ENCODE measurements at regions not wholly inside any gene's neighbourhood (a gene's known extent, or its start where the extent isn't known, plus 50 kb on each side); places are given as distances from the start of the nearest gene placed in this dataset.

DNA sequence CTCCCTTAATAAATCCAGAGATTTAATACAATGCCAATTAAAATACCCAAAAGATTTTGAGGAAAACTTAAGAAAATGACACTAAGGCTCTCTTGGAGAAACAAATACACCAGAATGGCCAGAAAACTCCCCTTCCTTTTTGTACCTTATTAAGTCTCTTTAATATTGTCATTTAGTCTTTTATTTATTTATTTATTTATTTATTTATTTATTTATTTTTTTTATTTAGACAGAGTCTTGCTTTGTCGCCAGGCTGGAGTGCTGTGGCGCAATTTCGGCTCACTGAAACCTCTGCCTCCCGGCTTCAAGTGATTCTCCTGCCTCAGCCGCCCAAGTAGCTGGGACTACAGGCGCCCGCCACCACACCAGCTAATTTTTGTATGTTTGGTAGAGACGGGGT, 210.6 kb downstream of the DACT1 start (continued):
- TF ChIP-seq CSDC2 (CRISPR knock-in tag; IDR thresholded peaks at IDR 0.05) (no peak), TOX (CRISPR knock-in tag; IDR thresholded peaks at IDR 0.05; ENCODE audit: borderline replicate concordance) (no peak), PPARA (CRISPR knock-in tag; IDR thresholded peaks at IDR 0.05; ENCODE audit: borderline replicate concordance) (no peak)

DNA sequence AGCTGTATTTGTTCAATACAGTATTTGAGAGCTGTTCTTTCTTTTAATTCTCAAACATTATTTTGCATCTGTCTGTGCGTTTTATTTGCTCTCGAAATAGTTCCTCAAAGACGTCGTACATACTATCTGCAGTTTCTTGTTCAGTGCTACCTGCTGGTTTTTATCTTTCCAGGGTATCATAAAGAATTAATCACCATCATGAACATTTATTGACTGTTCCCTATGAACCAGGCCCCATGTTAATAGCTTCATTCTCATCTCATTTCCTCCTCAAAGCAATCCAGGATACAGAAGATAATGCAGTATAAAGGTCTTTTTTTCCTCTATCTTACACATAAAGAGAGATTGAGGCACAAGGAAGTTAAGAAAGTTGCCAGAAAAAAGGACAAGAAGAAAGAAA, 211.8 kb downstream of the DACT1 start:
- TF ChIP-seq BACH2 (CRISPR knock-in tag; IDR thresholded peaks at IDR 0.05; ENCODE audit: borderline replicate concordance) = no peak
- ATAC-seq = no peak

DNA sequence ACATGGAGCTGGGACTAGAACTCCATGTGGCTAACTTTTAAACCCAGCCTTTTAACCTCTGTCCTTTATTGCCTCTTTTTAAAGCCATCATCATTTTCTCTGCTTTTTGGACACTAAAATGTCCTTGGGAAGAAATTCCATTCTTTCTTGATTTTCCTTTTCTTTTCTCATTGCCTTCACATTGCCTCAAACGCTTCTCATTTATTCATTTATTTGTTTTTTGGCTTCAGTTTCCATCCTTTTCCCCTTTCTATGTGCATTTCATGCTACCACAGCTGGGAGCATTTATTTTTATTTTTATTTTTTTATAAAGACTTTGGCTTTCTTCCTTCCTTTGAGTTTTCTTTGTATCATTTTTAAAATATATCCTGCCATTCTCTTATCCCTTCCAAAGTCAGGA, 212.2 kb downstream of the DACT1 start:
- no peak for ATAC-seq
- TF ChIP-seq ZFP30 (CRISPR knock-in tag; IDR thresholded peaks at IDR 0.05) (no peak), ARNTL (CRISPR knock-in tag; IDR thresholded peaks at IDR 0.05; ENCODE audit: borderline replicate concordance, low read depth) (no peak), TSHZ2 (CRISPR knock-in tag; IDR thresholded peaks at IDR 0.05) (no peak), OSR1 (CRISPR knock-in tag; IDR thresholded peaks at IDR 0.05) (no peak), CREB5 (CRISPR knock-in tag; IDR thresholded peaks at IDR 0.05; ENCODE audit: low read depth) (no peak), GLIS3 (CRISPR knock-in tag; IDR thresholded peaks at IDR 0.05) (no peak), BACH2 (CRISPR knock-in tag; IDR thresholded peaks at IDR 0.05; ENCODE audit: borderline replicate concordance) (no peak), PPARA (CRISPR knock-in tag; IDR thresholded peaks at IDR 0.05; ENCODE audit: borderline replicate concordance) (no peak), ISL1 (CRISPR knock-in tag; IDR thresholded peaks at IDR 0.05) (no peak), RARB (CRISPR knock-in tag; IDR thresholded peaks at IDR 0.05) (no peak), ZNF8 (CRISPR knock-in tag; IDR thresholded peaks at IDR 0.05) (no peak), ZNF70 (CRISPR knock-in tag; IDR thresholded peaks at IDR 0.05) (no peak), CSDC2 (CRISPR knock-in tag; IDR thresholded peaks at IDR 0.05) (no peak), ZFP3 (CRISPR knock-in tag; IDR thresholded peaks at IDR 0.05) (no peak), ZC3H10 (CRISPR knock-in tag; IDR thresholded peaks at IDR 0.05) (no peak), ESRRG (CRISPR knock-in tag; IDR thresholded peaks at IDR 0.05) (no peak), TCF4 (CRISPR knock-in tag; IDR thresholded peaks at IDR 0.05; ENCODE audit: borderline replicate concordance) (no peak), CSRNP3 (CRISPR knock-in tag; IDR thresholded peaks at IDR 0.05) (no peak)
- TF ChIP-seq, protein P1, sequence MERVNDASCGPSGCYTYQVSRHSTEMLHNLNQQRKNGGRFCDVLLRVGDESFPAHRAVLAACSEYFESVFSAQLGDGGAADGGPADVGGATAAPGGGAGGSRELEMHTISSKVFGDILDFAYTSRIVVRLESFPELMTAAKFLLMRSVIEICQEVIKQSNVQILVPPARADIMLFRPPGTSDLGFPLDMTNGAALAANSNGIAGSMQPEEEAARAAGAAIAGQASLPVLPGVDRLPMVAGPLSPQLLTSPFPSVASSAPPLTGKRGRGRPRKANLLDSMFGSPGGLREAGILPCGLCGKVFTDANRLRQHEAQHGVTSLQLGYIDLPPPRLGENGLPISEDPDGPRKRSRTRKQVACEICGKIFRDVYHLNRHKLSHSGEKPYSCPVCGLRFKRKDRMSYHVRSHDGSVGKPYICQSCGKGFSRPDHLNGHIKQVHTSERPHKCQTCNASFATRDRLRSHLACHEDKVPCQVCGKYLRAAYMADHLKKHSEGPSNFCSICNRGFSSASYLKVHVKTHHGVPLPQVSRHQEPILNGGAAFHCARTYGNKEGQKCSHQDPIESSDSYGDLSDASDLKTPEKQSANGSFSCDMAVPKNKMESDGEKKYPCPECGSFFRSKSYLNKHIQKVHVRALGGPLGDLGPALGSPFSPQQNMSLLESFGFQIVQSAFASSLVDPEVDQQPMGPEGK (CRISPR knock-in tag; IDR thresholded peaks at IDR 0.05; ENCODE audit: borderline replicate concordance) = no peak
- TF ChIP-seq, protein P2, sequence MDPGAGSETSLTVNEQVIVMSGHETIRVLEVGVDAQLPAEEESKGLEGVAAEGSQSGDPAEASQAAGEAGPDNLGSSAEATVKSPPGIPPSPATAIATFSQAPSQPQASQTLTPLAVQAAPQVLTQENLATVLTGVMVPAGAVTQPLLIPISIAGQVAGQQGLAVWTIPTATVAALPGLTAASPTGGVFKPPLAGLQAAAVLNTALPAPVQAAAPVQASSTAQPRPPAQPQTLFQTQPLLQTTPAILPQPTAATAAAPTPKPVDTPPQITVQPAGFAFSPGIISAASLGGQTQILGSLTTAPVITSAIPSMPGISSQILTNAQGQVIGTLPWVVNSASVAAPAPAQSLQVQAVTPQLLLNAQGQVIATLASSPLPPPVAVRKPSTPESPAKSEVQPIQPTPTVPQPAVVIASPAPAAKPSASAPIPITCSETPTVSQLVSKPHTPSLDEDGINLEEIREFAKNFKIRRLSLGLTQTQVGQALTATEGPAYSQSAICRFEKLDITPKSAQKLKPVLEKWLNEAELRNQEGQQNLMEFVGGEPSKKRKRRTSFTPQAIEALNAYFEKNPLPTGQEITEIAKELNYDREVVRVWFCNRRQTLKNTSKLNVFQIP (CRISPR knock-in tag; IDR thresholded peaks at IDR 0.05; ENCODE audit: borderline replicate concordance, low read depth) = no peak

- no peak for ATAC-seq
- TF ChIP-seq ARNTL (CRISPR knock-in tag; IDR thresholded peaks at IDR 0.05; ENCODE audit: borderline replicate concordance, low read depth) = no peak
- no peak for TF ChIP-seq ZFP30 (CRISPR knock-in tag; IDR thresholded peaks at IDR 0.05)
- no peak for TF ChIP-seq ZFP3 (CRISPR knock-in tag; IDR thresholded peaks at IDR 0.05)
- TF ChIP-seq SNAI2 (CRISPR knock-in tag; IDR thresholded peaks at IDR 0.05) = no peak
- no peak for TF ChIP-seq TSHZ2 (CRISPR knock-in tag; IDR thresholded peaks at IDR 0.05)
- no peak for TF ChIP-seq BACH2 (CRISPR knock-in tag; IDR thresholded peaks at IDR 0.05; ENCODE audit: borderline replicate concordance)
- TF ChIP-seq ESRRG (CRISPR knock-in tag; IDR thresholded peaks at IDR 0.05) = no peak
- TF ChIP-seq, protein P1 (CRISPR knock-in tag; IDR thresholded peaks at IDR 0.05; ENCODE audit: borderline replicate concordance) = no peak
- no peak for TF ChIP-seq ZNF8 (CRISPR knock-in tag; IDR thresholded peaks at IDR 0.05)
- TF ChIP-seq GLIS3 (CRISPR knock-in tag; IDR thresholded peaks at IDR 0.05) = no peak
These were observed 223.8 kb downstream of the DACT1 start for GRCh38 chr14:58861586-58861985.
